Muscle layer of colon (tissue), 2 donors: ENCODE measurements at regions not wholly inside any gene's neighbourhood (a gene's known extent, or its start where the extent isn't known, plus 50 kb on each side); places are given as distances from the start of the nearest gene placed in this dataset.

Source experiments
- H3K27ac ChIP-seq: one replicate; pipeline ENCODE4 v1.7.0; 2013; ENCODE audit warnings: low read depth, mild to moderate bottlenecking, low read length, moderate library complexity
- H3K27me3 ChIP-seq, 2 donors: one replicate each; pipeline ENCODE4 v1.7.0; 2013; ENCODE audit warnings: low read length in 2 of 2, mild to moderate bottlenecking in 2 of 2; ENCODE audit not compliant: insufficient read depth in 2 of 2, control insufficient read depth in 1 of 2
- H3K36me3 ChIP-seq: one replicate; pipeline ENCODE4 v1.7.0; 2013; ENCODE audit warnings: mild to moderate bottlenecking, low read length; ENCODE audit not compliant: insufficient read depth
- H3K4me1 ChIP-seq: one replicate; pipeline ENCODE4 v1.7.0; 2013; ENCODE audit warnings: mild to moderate bottlenecking, low read length; ENCODE audit not compliant: insufficient read depth
- H3K4me3 ChIP-seq, 2 donors: one replicate each; pipeline ENCODE4 v1.7.0; 2013; ENCODE audit warnings: low read length in 2 of 2, low read depth in 1 of 2, mild to moderate bottlenecking in 1 of 2, moderate library complexity in 1 of 2
- H3K9ac ChIP-seq: one replicate; pipeline ENCODE4 v1.7.0; 2013; ENCODE audit warnings: low read length
- H3K9me3 ChIP-seq: one replicate; pipeline ENCODE4 v1.7.0; 2013; ENCODE audit warnings: mild to moderate bottlenecking, low read length
- donor health status: abdominal sarcoma.
- donor health status: Adenocarcinoma of cecum.

GRCh38 chr11:10922892-10923291 lies 65.0 kb upstream of the ZBED5 start:
- Histone ChIP-seq H3K9ac (no peak overlapping the region), H3K4me1 (peaks cover 35% of the 10 kb centered on the region), H3K9me3 (no peaks in the 10 kb centered on the region), H3K27ac (no peak overlapping the region), H3K4me3 (no peak overlapping the region), H3K36me3 (no peaks in the 10 kb centered on the region), H3K27me3 (no peaks in the 10 kb centered on the region)

- no peak overlapping the region for H3K9ac ChIP-seq
- no peaks in the 10 kb centered on the region for H3K9me3 ChIP-seq
- no peaks in the 10 kb centered on the region for H3K27me3 ChIP-seq
- no peak overlapping the region for H3K27ac ChIP-seq
- peaks cover 16% of the 10 kb centered on the region for H3K4me1 ChIP-seq
- no peak overlapping the region for H3K4me3 ChIP-seq
- H3K36me3 ChIP-seq = no peaks in the 10 kb centered on the region
Observed at GRCh38 chr11:10920875-10921274, 63.0 kb upstream of the ZBED5 start.

GRCh38 chr11:10920205-10920604 lies 62.4 kb upstream of the ZBED5 start:
- Histone ChIP-seq H3K9me3 (no peaks in the 10 kb centered on the region), H3K4me1 (peaks cover 9% of the 10 kb centered on the region), H3K9ac (no peak overlapping the region), H3K27ac (no peak overlapping the region), H3K27me3 (no peaks in the 10 kb centered on the region), H3K36me3 (no peaks in the 10 kb centered on the region), H3K4me3 (no peak overlapping the region)

GRCh38 chr11:10918698-10919097 lies 60.8 kb upstream of the ZBED5 start:
- Histone ChIP-seq H3K27ac (no peak overlapping the region), H3K4me3 (no peak overlapping the region), H3K9ac (no peak overlapping the region), H3K9me3 (no peaks in the 10 kb centered on the region), H3K27me3 (no peaks in the 10 kb centered on the region), H3K36me3 (no peaks in the 10 kb centered on the region), H3K4me1 (peaks cover 5% of the 10 kb centered on the region)

- no peaks in the 10 kb centered on the region for H3K27me3 ChIP-seq
- no peak overlapping the region for H3K9ac ChIP-seq
- H3K27ac ChIP-seq = no peak overlapping the region
- H3K9me3 ChIP-seq = no peaks in the 10 kb centered on the region
- H3K36me3 ChIP-seq = no peaks in the 10 kb centered on the region
- H3K4me3 ChIP-seq = no peak overlapping the region
- peaks cover 5% of the 10 kb centered on the region for H3K4me1 ChIP-seq
Observed at GRCh38 chr11:10918275-10918674, 60.4 kb upstream of the ZBED5 start.

- H3K27ac ChIP-seq = no peak overlapping the region
- H3K36me3 ChIP-seq = no peaks in the 10 kb centered on the region
- no peak overlapping the region for H3K9ac ChIP-seq
- peaks cover 5% of the 10 kb centered on the region for H3K4me1 ChIP-seq
- no peaks in the 10 kb centered on the region for H3K9me3 ChIP-seq
- H3K27me3 ChIP-seq = no peaks in the 10 kb centered on the region
- H3K4me3 ChIP-seq = no peak overlapping the region
Observed at GRCh38 chr11:10917802-10918201, 59.9 kb upstream of the ZBED5 start.

- Histone ChIP-seq H3K27me3 (no peaks in the 10 kb centered on the region), H3K36me3 (no peaks in the 10 kb centered on the region), H3K9ac (no peak overlapping the region), H3K27ac (no peak overlapping the region), H3K9me3 (no peaks in the 10 kb centered on the region), H3K4me1 (peaks cover 5% of the 10 kb centered on the region), H3K4me3 (no peak overlapping the region)
Observed at GRCh38 chr11:10916665-10917064, 58.8 kb upstream of the ZBED5 start.

- H3K36me3 ChIP-seq = no peaks in the 10 kb centered on the region
- no peaks in the 10 kb centered on the region for H3K9me3 ChIP-seq
- no peak overlapping the region for H3K9ac ChIP-seq
- H3K4me1 ChIP-seq = peaks cover 10% of the 10 kb centered on the region
- H3K27ac ChIP-seq = no peak overlapping the region
- no peaks in the 10 kb centered on the region for H3K27me3 ChIP-seq
- H3K4me3 ChIP-seq = no peak overlapping the region
Observed at GRCh38 chr11:10914050-10914449, 56.2 kb upstream of the ZBED5 start.

GRCh38 chr11:10913075-10913474 lies 55.2 kb upstream of the ZBED5 start:
- H3K27ac ChIP-seq = no peak overlapping the region
- H3K4me3 ChIP-seq = no peak overlapping the region
- H3K9ac ChIP-seq = no peak overlapping the region
- no peaks in the 10 kb centered on the region for H3K9me3 ChIP-seq
- H3K27me3 ChIP-seq = no peaks in the 10 kb centered on the region
- peaks cover 10% of the 10 kb centered on the region for H3K4me1 ChIP-seq
- no peaks in the 10 kb centered on the region for H3K36me3 ChIP-seq

- no peak overlapping the region for H3K27ac ChIP-seq
- H3K4me3 ChIP-seq = no peak overlapping the region
- peaks cover 10% of the 10 kb centered on the region for H3K4me1 ChIP-seq
Observed at GRCh38 chr11:10911907-10912306, 54.1 kb upstream of the ZBED5 start.

GRCh38 chr11:10909141-10909883 lies 51.5 kb upstream of the ZBED5 start:
- H3K9me3 ChIP-seq = no peaks in the 10 kb centered on the region
- H3K4me3 ChIP-seq = no peak overlapping the region
- no peak overlapping the region for H3K27ac ChIP-seq

More at GRCh38 chr11:10911907-10912306, 54.1 kb upstream of the ZBED5 start:
- Histone ChIP-seq H3K36me3 (no peaks in the 10 kb centered on the region), H3K9me3 (no peaks in the 10 kb centered on the region), H3K27me3 (no peaks in the 10 kb centered on the region), H3K9ac (no peak overlapping the region)

More at GRCh38 chr11:10909141-10909883, 51.5 kb upstream of the ZBED5 start:
- Histone ChIP-seq H3K4me1 (peaks cover 10% of the 10 kb centered on the region), H3K36me3 (no peaks in the 10 kb centered on the region), H3K9ac (no peak overlapping the region), H3K27me3 (no peaks in the 10 kb centered on the region)
